ENCODE measurements at regions not wholly inside any gene's neighbourhood (a gene's known extent, or its start where the extent isn't known, plus 50 kb on each side); places are given as distances from the start of the nearest gene placed in this dataset.
"Not testable (repeated sequence)": the region's sequence is repeated elsewhere in the genome, so short reads cannot be mapped to it uniquely, and the experiment has no call there.

DNA sequence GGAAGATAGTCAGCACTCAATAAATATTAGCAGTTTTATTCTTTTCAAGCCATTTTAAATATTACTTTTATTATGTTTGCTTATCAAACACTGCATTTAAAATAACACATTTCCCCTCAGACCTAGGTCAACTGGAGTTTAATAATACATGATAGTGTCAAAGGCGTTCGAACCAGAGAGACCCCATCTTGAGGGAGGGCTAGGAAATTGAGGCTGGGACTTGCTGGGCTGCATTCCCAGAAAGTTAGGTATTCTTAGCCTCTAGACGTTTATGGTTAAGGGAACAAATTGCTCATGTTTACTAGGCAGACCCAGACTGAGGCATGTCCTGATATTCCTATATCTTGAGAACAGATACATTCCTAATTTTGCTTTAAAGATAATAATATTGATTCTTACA is 426.5 kb downstream of the METTL4 start:
- in situ Hi-C loops (cut with HindIII; ENCODE audit: low sequenced_read_pairs) = no loop called here
- DNase-seq (ENCODE audit: low spot score) = no peak

DNA sequence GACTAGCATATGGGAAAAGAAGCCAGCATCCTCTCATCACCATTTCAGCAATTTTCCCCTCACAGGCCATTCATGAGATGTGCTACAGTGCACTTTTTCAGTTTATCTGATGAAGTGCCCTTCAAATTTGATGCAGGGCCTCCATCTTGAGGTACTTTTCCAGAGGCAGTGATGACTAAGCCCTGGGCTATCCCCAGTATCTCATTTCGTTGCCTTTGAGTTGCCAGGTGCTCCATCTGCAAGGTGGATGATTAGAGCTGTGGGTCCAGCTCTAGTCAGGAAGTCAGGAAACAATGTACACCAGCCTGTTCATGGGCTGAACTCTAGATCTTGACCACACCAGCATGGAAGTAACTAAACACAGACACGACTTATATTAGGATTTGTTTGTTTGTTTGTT is 425.2 kb downstream of the METTL4 start:
- in situ Hi-C loops (cut with HindIII; ENCODE audit: low sequenced_read_pairs) = no loop called here
- DNase-seq (ENCODE audit: low spot score) = no peak

GRCh38 chr18:2146754-2147153 is 424.6 kb downstream of the METTL4 start:
- DNase-seq (ENCODE audit: low spot score) = no peak
- in situ Hi-C loops (cut with HindIII; ENCODE audit: low sequenced_read_pairs) = no loop called here

- DNase-seq (ENCODE audit: low spot score) = no peak
- in situ Hi-C loops (cut with HindIII; ENCODE audit: low sequenced_read_pairs) = no loop called here
Measured at GRCh38 chr18:2147476-2148230, 423.7 kb downstream of the METTL4 start.

DNA sequence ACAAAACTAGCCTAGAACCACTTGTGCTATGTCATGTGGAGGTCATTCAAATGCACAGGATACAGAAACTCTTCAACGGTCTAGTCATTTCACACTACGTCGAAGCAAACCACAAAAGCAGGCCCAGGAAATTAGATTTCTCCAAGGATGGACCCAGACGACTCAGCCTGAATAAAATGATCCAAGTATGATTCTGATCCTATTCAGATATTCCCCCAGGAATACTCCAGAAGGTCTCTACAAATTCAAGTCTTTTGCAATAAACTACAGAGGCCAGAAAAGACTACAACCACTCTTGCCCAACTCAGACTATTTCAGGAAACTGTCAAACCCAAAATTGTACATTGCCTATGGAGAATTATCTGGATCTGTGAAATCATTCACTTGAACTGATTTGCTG is 422.5 kb downstream of the METTL4 start:
- no peak for DNase-seq (ENCODE audit: low spot score)
- in situ Hi-C loops (cut with HindIII; ENCODE audit: low sequenced_read_pairs) = no loop called here

DNA sequence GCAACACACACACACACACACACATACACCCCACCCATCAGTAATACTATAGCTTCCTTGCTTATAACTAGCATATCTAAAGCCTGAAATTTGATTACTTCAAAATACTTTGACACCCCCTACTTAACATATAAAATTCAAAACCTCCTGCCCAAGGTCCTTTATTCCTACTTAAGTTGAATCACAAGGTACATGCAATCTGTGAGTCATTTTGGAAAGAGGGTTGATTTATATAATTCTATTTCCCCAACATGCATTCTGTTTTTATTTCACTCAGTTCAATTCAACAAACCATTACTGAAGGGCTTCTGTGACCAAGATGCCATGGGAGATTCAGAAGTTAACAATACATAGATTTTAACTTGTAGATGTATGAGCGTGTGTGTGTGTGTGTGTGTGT is 420.7 kb downstream of the METTL4 start:
- no peak for DNase-seq (ENCODE audit: low spot score)
- in situ Hi-C loops (cut with HindIII; ENCODE audit: low sequenced_read_pairs) = no loop called here

DNA sequence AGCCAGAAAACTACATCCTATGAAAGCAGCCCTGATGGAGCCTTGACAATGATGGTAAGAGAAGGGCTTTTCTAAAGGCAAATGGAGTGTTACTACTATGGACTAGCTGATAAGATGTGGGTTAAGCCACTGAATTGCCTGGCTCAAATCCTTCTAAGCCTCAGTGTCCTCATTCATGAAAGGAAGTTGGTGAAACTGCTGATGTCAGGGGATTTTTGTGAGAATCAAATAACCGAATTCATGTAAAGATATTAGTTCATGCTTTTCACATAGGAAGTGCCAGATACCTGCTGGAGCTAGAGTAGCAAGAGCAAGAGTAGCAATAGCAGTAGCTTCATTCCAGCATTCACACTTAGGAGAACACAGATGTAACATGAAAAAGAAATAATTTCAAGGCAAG is 417.0 kb downstream of the METTL4 start:
- no peak for DNase-seq (ENCODE audit: low spot score)
- in situ Hi-C loops (cut with HindIII; ENCODE audit: low sequenced_read_pairs) = no loop called here

DNA sequence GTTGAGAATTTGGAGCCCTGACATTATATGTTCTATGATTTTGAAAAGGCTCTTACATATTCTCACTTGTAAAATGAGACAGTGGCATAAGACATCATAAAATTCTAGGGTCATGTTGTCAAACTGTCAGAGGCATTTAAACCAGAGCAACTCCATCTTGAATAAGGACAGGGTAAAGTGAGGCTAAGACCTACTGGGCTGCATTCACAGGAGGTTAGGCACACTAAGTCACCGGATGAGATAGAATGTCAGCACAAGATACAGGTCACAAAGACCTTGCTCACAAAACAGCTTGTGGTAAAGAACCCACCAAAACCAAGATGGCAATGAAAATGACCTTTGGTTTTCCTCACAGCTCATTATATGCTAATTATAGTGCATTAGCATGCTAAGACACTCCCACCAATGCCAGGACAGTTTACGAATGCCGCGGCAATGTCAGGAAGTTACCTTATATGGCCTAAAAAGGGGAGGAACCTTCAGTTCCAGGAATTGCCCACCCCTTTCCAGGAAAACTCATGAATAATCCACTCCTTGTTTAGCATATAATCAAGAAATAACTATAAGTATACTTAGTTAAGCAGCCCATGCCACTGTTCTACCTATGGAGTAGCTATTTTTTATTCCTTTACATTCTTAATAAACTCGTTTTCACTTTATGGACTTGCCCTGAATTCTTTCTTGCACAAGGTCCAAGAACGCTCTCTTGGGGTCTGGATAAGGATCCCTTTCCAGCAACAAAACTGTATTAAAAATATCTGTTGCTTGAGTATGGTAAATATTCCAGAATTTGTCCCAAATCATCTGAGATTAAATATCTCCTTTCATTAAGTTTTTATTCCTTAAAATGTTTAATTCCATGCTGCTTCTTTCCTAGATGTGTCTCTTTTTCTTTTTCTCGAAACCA is 406.4 kb downstream of the METTL4 start:
- DNase-seq (ENCODE audit: low spot score) = no peak
- in situ Hi-C loops (cut with HindIII; ENCODE audit: low sequenced_read_pairs) = no loop called here

GRCh38 chr18:2166876-2167275 is 404.4 kb downstream of the METTL4 start:
- DNase-seq (ENCODE audit: low spot score); in situ Hi-C loops (cut with HindIII; ENCODE audit: low sequenced_read_pairs): not testable (repeated sequence)

GRCh38 chr18:2168022-2168421 is 403.3 kb downstream of the METTL4 start:
- DNase-seq (ENCODE audit: low spot score) = no peak
- in situ Hi-C loops (cut with HindIII; ENCODE audit: low sequenced_read_pairs) = no loop called here

DNA sequence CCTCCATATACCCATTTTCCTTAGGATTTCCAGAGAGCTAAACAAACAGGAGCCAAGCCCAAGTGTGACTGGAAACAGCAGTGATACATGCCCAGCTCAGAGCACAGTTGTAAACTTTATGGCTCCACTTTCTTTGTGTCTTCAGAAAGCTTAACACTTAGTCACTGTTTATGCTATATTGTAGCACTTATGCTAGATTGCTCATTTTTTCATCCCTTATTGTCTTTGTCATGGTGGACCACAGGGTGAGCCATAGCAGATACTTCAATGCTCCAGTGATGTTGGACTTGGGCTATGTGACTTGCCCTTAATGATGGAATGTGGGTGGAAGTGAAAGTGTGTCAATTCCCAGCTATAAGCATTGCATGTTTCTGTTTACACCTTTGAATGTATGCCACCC is 401.6 kb downstream of the METTL4 start:
- in situ Hi-C loops (cut with HindIII; ENCODE audit: low sequenced_read_pairs) = no loop called here

GRCh38 chr18:2171840-2172625 is 399.3 kb downstream of the METTL4 start:
- in situ Hi-C loops (cut with HindIII; ENCODE audit: low sequenced_read_pairs) = no loop called here
- DNase-seq (ENCODE audit: low spot score) = no peak

More for the DNA sequence above, 401.6 kb downstream of the METTL4 start:
- no peak for DNase-seq (ENCODE audit: low spot score)

DNA sequence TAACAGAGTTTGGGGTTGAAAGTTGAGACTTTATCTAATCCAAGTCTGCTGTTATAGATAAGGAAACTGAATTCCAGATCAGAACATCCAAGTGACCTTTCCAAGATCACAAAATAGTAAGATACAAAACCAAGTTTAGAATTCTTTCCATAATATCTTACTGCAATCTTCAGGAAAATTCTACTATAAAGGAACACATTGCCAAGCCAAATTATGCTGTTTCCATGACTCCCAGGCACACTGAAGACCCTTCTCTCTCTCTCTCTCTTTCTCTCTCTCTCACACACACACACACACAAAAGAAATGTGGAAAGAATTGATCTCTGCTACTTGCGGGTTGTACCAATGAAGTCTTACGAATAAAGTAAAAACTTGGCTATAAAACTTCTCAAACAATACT is 398.4 kb downstream of the METTL4 start:
- DNase-seq (ENCODE audit: low spot score) = no peak
- in situ Hi-C loops (cut with HindIII; ENCODE audit: low sequenced_read_pairs) = no loop called here

GRCh38 chr18:2173486-2173885 is 397.8 kb downstream of the METTL4 start:
- in situ Hi-C loops (cut with HindIII; ENCODE audit: low sequenced_read_pairs) = no loop called here
- no peak for DNase-seq (ENCODE audit: low spot score)

DNA sequence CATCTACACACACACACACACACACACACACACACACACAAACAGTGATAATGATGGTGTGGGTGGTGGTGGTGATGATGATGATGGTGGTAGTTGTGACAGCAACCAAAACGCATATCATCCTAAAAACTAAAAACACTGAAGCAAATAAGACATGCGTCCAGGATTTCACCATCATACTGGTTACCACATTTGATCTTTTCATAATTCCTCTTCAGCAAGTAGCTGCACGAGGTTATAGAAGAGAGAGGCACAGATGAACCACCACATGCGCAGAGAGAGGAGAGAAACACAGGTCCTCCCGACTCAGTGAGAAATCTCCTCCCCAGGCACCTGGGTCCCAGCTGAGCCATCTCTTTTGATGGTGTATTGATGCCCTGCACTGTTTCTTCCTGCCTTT is 393.3 kb downstream of the METTL4 start:
- in situ Hi-C loops (cut with HindIII; ENCODE audit: low sequenced_read_pairs) = no loop called here

GRCh38 chr18:2179498-2180183 is 391.7 kb downstream of the METTL4 start:
- no peak for DNase-seq (ENCODE audit: low spot score)
- in situ Hi-C loops (cut with HindIII; ENCODE audit: low sequenced_read_pairs) = no loop called here

More for the DNA sequence above, 393.3 kb downstream of the METTL4 start:
- DNase-seq (ENCODE audit: low spot score) = no peak

DNA sequence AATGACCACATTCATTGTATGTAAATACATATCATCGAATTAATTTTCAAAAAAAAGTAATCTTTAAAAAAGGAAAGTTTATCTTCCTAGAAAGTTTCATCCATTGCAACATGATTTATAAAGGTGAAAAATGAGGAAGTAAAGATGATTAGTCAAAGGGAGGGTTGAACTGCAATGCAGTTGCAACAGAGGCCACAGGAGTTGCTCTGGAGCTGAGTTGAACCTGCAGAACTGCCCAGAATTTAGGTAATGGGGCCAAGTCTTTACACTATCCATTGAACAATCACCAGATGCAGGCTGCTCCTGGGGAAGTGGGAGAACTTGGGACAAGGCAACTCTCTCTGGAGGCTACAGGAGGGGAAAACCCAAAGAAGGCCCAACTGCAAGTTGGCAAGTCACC is 390.7 kb downstream of the METTL4 start:
- no peak for DNase-seq (ENCODE audit: low spot score)
- in situ Hi-C loops (cut with HindIII; ENCODE audit: low sequenced_read_pairs) = no loop called here

GRCh38 chr18:2183432-2183831 is 387.9 kb downstream of the METTL4 start:
- no peak for DNase-seq (ENCODE audit: low spot score)
- in situ Hi-C loops (cut with HindIII; ENCODE audit: low sequenced_read_pairs) = no loop called here

DNA sequence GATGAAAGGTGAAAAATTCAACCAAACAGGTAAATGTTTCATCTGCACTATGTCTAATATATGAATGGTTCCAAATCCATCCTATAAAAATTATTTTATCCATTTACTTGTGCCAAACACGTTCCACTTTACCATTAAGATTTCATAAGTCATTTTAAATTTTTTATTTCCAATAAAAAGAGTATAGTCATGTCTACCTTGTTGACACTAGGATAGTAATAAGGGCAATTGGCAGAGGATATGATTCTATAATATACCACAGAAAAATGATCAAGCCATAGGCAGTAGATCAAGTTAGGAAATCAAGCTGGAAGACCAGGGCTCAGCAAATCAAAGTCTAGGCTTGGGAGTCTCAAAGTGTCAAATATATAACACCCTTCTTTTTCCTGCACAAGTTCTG is 384.3 kb downstream of the METTL4 start:
- in situ Hi-C loops (cut with HindIII; ENCODE audit: low sequenced_read_pairs) = no loop called here
- DNase-seq (ENCODE audit: low spot score) = no peak

Data from G401 (cell line).